Eye (tissue), 1 donor: ENCODE measurements at regions not wholly inside any gene's neighbourhood (a gene's known extent, or its start where the extent isn't known, plus 50 kb on each side); places are given as distances from the start of the nearest gene placed in this dataset.
"Not testable (repeated sequence)": the region's sequence is repeated elsewhere in the genome, so short reads cannot be mapped to it uniquely, and the experiment has no call there.

Experiments used
- DNase-seq: peaks from one replicate; pipeline ENCODE4 v3.0.0-alpha.2; 2015

DNA sequence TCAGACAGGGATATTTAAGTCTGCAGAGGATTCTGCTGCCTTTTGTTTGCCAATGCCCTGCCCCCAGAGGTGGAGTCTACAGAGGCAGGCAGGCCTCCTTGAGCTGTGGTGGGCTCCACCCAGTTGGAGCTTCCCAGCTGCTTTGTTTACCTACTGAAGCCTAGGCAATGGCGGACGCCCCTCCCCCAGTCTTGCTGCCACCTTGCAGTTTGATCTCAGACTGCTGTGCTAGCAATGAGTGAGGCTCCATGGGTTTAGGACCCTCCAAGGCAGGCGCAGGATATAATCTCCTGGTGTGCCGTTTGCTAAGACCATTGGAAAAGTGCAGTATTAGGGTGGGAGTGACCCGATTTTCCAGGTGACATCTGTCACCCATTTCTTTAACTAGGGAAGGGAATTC is 132.7 kb downstream of the UNC93B1 start:
- DNase-seq, result not testable (repeated sequence)

DNA sequence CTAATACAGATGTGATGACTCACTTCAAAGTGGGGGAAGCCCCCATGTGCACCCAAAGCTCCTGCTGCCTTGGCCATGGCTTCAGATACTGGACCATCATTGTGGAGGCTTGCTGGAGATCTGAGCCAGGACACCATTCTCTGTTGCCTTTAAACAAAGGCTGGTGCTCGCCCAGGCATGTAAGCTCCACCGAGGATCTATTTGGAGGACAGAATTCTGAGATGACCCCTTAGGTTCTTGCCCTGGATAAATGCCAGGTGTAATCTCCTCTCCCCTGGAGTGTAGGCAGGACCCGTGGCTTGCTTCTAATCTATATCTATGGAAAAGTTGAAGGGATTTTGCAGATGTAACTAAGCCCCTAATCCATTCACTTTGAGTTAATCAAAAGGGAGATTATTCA is 141.0 kb downstream of the UNC93B1 start:
- DNase-seq, result not testable (repeated sequence)

DNA sequence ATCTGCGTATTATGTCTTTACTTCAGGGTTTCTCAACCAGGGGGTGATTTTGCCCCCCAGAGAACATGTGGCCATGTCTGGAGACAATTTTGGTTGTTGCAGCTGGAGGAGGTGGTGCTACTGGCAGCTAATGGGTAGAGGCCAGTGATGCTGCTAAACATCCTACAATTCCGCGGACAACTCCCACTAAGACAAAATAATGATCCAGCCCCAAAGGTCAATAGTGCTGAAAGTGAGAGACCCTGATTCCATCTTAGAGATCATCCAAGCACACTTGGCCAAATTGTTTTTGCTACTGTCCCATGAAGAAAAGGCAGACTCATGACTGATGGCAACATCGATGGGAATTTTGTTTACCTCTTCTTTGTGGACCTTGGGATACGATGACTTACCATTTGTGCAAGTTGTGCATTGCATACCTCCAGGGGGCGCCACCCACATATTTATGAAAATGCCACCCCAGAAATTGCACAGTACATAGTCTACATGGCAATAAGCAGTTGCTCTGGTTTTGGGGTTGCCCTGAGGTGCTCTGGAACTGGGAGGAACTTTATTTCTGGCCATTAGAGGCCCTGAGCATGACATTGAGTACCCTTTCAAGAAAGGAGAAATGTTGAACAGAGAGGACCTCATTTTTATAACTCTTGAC is 144.3 kb downstream of the UNC93B1 start:
- DNase-seq, result not testable (repeated sequence)

DNA sequence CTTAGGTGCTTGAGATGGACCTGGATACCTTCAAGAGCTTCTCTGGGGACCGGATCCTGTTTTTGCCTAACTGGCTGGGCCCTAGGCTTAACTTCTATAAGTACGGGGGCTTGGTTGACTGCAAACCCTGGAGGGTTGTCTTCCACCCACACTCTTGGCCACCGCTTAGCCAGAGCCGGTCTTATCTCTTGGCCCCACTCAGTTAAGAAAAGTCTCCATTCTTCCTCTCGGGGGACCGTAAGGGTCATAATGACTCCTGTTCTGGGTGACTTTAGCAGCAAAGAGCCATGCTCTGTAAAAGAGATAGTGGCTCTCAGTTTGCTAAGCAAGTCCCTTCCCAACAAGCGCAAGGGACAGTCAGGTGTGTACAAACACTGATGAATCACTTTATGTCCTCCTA is 153.2 kb downstream of the UNC93B1 start:
- DNase-seq, result not testable (repeated sequence)

DNA sequence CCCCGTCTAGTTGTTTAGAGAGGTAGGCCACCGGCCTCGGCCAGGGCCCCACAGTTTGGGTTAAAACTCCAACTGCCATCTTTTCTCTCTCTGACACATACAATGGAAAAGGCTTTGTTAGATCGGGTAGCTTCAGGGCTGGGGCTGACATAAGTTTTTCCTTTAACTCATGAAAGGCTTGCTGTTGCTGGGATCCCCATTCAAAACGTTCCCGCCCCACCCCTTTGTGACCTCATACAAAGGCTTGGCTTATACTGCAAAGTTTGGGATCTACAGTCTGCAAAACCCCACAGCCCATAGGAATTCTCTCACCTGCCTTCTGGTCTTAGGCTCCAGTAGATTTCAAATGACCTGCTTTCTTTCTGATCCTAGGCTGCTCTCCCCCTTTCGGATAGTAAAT is 154.1 kb downstream of the UNC93B1 start:
- DNase-seq, result not testable (repeated sequence)

DNA sequence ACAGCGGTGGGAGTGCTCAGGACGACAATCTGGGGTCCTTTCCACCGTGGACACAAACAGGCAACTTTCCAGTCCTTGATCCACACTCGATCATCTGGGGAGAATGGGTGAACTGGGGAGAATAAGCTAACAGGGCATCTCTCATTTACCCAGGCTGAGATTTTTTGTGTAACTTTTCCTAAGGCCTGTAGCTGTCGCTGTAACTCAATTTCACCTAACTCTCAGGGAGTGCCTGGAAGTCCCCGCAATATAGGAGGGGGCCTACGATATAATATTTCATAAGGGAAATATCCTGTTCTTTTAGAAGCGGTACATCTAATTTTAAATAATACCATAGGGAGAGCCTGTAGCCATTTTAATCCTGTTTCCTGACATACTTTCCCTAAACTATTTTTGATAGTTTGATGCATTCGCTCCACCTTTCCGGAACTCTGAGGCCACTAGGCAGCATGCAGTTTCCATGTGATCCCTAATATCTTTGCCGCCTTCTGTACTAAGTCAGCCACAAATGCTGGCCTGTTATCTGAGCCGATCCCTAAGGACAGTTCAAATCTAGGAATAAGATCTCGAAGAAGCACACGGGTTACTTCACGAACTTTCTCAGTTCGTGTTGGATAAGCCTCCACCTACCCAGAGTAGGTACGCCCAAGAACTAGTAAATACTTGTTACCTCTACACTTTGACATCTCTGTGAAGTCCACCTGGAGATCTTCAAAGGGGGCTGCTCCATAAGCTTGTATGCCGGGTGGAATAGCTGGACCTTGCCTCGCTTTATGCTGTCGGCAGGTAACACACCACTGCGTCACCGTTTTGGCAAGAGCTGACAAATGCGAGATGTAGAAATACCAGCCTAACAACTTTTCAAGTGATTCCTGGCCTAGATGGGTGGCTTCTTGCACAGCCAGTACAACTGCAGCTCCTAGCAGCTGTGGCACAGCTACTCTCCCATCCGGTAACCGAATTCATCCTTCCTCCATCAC is 155.7 kb downstream of the UNC93B1 start:
- not testable (repeated sequence) for DNase-seq

DNA sequence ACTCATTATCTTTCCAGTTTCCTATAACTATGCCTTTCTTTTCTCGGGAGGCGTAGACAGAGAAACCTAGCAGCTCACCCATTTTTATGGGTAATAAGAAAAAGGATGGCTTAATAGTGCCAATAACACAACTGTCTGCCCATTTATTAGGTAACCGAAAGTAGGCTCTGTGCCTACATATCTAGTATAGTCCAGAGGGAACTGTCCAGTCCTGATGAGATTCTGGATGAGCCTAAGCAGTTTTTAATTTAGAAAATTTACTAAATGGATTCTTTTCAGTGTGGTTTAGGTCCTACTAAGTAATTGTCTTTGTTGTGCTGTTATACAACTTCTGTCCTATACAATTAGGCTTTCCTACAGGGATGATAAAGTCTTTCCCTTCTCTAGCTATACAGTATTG is 157.6 kb downstream of the UNC93B1 start:
- not testable (repeated sequence) for DNase-seq

DNA sequence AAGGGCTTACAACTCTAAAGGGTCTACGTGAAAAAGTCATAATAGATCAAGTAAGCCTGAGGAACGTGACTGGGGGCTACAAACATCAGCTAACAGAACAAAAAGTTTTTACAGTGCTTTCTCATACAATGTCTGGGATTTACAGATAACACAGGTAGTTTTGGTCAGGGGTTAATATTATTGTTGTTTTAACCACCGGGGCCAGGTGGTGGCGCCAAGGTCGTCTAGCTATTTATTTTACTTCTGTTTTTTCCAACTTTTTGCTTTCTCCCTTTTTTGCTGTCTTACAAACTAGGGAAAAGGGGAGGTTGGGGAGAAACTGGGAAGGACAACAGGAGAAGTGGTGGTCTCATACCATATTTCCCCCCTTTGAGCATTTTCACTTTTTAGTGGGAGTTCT is 158.6 kb downstream of the UNC93B1 start:
- not testable (repeated sequence) for DNase-seq

DNA sequence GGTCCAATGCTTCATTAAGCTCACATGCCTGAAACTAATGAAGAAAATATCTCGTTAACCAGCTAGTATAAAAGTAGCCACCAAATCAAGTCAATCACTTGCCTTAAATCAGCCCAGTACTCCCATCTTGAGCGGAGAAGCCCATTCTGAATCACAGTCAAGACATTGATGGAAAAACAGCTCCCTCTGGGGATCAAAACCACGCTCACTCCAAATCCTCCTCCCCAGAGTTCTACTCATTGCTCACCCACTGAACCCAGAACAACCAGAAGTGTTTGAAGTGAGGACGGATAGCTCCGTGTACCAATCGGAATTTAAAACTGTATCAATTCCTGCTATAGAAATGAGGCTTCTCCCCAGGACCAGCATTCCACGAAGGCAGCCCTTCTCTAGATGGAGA is 163.3 kb downstream of the UNC93B1 start:
- not testable (repeated sequence) for DNase-seq

DNA sequence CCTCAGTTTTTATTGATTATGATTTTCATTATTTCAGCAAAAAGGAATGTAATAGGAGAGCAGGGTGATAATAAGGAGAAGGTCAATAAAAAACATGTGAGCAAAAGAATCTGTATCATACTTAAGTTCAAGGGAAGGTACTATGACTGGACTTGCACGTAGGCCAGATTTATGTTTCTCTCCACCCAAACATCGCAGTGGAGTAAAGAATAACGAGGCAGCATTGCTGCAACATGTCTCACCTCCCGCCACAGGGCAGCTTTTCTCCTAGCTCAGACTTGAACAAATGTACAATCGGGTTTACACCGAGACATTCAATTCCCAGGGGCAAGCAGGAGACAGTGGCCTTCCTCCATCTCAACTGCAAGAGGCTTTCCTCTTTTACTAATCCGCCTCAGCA is 155.7 kb upstream of the ALDH3B2 start:
- DNase-seq, result not testable (repeated sequence)

DNA sequence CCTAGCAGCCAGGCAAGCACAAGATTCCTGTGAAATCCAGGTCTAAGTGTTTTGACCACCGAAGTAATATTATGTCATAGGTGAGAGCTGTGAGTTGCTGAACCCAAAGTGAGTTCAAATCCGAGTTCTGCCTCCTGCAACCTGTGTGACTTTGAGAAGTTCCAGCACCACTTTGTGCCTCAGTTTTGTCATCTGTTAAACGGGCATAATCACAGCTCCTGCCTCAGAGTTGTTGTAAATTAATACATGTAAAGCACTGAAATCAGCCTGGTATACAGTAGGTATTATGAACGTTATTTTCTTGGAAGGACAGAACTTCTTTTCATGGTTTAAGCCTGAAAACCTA is 152.5 kb upstream of the ALDH3B2 start:
- not testable (repeated sequence) for DNase-seq

DNA sequence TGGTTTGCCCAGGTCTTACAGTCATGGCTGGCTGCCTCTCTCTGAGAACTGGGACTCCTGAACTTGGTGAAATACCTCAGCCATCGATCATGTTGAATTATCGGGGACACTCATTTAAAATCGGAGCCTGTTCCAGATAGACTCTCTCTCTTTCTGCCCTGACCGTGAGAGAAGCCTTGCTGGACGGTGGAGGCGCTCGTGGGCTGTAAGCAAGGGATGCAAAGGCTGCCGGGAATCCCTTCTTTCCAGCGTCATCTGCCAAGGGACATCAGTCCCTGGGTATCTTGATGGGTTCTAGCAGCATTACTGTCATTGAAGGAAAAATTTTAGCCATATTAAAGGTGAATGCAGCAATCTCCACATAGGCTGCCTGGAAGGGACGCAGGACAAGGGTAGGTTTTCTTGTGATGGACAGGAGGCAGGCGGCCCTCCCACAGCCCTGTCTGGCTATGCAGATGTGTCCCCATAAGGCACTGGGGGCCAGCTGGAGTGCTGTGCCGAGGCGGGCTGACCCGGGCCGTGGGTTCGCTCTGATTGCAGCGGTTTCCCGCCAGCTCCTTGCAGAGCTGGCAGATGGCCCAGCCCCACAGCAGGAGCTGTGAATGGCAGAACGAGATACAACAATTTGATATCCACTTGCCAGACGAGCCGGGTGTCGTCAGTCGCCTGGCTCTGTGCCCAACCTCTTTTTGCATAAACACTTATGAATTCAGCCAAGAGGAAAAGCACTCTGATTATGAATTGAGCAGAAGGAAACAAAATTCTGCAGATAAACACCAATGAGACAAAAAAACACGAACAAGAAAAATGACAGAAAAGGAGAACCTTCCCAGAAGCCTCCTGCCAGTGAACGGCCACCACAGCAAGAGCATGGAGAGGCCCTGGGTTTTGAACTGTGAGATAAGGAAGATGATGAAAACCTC is 151.9 kb upstream of the ALDH3B2 start:
- DNase-seq, result peak; percentile 71

DNA sequence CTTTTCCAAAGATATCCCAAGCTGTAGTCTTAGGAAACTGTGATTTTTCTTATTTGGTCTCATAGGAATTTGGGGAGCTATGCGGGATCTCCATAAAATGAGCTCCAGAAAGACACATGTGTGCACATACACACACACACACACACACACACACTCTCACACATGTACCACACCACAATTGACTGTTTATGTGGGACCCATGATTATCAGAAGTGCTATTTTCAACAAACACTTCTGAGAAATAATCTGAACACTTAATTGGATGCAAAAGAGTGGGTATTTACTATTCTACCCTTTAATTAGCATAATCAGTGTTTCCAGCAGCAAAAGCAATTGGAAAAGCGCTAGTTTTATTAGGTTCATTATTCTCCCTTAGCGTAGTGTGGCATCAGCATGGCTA is 150.4 kb upstream of the ALDH3B2 start:
- not testable (repeated sequence) for DNase-seq

DNA sequence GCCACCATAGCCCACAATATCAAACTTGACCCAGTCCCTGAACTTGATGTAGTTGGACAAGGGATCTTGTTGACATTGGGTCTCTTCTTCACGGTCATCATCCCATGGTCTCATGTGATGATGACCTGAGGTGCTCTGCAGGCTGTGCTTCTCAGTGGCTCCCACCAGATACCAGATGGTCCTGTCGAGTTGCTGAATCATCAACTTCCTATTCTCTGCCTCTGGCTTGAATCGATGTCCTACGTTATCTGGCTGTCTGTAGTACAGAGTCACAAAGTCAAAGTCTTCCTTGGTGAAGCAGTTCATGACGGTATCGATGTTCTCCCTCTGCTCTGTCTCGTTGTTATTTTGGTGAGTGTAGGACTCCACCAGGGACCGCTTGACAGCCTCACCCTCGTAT is 145.7 kb upstream of the ALDH3B2 start:
- DNase-seq, result no peak

DNA sequence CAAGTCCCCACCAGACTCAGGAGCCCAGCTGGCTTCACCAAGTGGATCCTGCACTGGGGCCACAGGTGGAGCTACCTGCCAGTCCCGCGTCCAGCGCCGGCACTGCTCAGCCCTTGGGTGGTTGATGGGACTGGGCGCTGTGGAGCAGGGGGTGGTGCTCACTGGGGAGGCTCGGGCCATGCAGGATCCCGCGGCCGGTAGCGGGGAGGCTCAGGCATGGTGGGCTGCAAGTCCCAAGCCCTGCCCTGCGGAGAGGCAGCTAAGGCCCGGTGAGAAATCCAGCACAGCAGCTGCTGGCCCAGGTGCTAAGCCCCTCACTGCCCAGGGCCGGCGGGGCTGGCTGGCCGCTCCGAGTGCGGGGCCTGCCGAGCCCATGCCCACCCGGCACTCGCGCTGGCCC is 143.1 kb upstream of the ALDH3B2 start:
- DNase-seq, result not testable (repeated sequence)

DNA sequence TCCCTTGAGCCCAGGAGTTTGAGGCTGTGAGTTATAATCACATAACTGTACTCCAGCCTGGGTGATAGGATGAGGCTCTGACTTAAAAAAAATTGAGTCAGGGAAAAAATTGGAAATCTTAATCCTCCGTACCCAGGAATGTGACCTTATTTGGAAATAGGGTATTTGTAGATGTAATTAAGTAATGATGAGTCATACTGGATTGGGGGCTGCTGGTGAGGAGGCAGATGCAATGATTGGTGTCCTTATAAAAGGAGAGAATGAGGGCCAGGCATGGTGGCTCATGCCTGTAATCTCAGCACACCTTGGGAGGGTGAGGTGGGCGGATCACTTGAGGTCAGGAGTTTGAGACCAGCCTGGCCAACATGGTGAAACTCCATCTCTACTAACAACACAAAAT is 134.9 kb upstream of the ALDH3B2 start:
- DNase-seq, result not testable (repeated sequence)

DNA sequence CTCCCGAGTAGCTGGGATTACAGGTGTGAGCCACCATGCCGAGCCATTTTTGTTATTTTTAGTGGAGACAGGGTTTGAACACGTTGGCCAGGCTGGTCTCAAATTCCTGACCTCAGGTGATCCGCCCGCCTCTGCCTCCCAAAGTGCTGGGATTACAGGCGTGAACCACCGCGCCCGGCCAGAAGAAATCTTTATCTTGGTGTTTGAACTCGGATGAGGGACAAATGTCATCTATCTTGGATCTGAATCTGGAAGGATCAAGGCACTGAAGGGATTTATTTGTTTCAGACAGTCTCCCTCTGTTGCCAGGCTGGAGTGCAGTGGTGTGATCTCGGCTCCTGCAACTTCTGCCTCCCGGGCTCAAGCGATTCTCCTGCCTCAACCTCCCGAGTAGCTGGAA is 133.5 kb upstream of the ALDH3B2 start:
- DNase-seq, result not testable (repeated sequence)

DNA sequence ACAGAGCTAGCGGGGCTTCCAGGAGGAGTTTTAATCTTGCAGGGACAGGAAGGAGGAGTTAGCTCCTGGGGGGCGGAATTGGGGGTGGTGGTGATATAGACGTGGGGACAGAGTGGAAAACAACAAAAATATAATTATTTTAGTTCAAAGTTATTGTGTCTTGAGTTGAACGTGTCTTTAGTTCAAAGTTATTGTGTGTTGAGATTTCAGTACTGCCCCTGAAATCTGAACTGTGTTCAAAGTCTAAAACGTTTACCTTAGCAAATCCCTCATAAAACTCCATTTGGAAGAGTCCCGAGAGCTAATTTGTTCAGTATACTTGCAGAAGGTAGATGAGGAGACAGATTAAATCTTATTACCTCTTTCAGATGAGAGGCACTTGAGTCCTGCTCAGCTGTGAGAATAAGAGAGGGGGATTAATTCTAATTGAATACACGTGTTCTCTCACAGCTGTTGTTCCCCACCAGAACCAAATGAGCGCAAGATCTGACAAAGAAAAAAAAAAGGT is 132.4 kb upstream of the ALDH3B2 start:
- DNase-seq, result peak; percentile 48

DNA sequence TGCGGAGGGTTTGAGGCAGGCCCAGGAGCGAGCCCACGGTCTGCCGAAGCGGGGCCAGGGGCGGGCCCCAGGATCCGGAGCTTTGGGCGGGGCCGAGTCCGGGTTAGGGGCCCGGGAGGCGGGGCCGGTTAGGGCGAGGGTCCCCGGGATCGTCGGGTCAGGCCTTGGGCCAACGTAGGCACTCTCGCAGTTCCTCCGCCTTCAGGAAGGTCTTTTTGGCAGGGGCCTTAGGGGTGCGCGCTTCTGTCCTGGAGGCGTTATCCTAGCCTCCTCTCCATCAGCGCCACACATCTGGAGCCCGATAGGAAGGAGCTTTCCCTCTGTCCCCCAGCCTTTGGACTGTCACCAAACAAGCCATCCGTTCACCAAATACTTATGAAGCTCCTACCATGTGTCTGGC is 131.8 kb upstream of the ALDH3B2 start:
- DNase-seq, result peak; percentile 73

DNA sequence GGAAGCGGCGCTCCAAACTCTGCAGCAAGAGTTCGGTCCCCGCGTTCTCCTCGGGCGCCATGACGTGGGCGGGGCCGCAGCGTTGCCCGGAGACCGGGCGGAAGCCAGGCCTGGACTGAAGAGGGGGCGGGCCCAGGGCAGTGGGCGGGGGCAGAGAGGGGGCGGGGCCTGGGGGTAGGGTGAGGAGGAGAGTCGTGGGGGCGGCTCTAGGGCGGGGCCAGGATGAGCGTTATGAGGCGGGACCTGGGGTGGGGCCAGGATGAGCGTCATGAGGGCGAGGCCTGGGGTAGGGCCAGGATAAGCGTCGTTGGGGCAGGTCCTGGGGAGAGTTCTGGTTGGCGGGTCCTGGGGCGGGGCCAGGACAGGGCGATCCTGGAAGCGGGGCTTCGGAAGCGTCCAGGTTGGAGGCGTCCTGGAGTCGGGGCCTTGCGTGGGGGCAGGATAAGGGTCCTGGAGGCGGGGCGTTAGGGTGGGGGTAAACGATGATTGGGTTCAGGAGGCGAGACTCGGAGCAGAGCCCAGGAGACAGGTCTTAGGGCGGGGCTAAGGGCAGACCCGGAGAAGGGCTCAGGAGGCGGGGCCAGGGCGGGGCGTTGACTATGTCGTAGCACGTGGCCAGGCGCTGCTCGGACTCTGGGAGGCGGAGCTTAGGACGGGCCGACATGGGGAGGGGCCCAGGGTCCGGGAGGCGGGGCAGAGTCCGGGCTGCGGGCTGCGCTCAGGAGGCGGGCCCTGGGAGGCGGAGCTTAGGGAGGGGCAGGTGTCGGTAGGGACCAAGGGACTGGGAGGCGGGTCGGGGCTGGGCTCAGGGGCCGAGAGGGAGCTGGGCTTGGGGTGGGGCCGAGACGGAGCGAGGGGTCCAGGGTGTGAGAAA is 131.1 kb upstream of the ALDH3B2 start:
- DNase-seq, result peak; percentile 97

DNA sequence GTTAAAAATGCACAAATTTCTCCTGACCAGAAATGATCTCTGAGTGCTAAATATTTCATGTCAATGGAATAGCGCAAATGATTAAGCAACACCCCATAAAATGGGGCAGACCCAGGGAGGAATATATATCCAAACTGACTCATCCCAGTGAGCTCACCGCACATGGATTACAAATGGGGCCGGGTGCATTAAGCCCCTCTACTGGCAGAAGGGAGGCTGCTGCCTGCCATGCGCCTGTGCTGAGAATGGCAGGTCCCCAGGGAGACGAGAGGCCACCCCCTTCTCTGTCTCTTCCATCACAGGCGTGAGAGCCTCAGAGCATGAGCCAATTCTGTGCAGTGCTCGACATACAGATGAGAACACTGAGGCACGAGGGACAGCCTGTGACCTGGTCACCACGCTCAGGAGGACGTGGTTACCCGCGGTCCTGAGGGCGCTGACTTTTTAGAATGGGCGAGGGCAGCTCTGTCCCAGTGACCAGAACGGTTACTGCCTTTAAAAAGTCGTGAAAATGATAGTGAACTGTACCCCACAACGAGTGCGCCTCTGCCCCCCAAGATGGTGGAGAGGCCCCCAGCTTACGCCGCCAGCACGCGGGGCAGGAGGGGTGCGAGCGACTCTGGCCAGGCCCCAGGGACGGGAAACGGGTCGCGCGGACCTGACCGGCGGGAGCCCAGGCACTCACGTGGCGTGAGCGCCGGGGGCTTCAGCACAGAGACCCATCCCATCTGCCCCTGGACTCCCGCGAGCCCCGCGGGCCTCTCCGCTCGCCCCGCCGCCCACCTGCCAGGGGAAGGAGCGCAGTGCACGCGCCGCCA is 130.2 kb upstream of the ALDH3B2 start:
- DNase-seq, result peak; percentile 53
